Parathyroid adenoma (tissue), 2 donors: ENCODE measurements at regions not wholly inside any gene's neighbourhood (a gene's known extent, or its start where the extent isn't known, plus 50 kb on each side); places are given as distances from the start of the nearest gene placed in this dataset.

Experiments
- H2AFZ ChIP-seq: fragments of 300-600 bp; sonication (generic); one replicate; pipeline ENCODE4 v1.7.0; 2017; ENCODE audit warnings: antibody characterized with exemption, mild to moderate bottlenecking
- H3K27ac ChIP-seq: fragments of 300-600 bp; sonication (generic); one replicate; pipeline ENCODE4 v1.7.0; 2017
- H3K27me3 ChIP-seq: fragments of 300-600 bp; sonication (generic); one replicate; pipeline ENCODE4 v1.7.0; 2017; ENCODE audit warnings: low read length; ENCODE audit not compliant: control insufficient read depth, insufficient read depth
- H3K36me3 ChIP-seq: fragments of 300-600 bp; sonication (generic); one replicate; pipeline ENCODE4 v1.7.0; 2017; ENCODE audit warnings: low read length; ENCODE audit not compliant: control insufficient read depth, insufficient read depth
- H3K4me1 ChIP-seq: fragments of 300-600 bp; sonication (generic); one replicate; pipeline ENCODE4 v1.7.0; 2017; ENCODE audit warnings: control low read depth
- H3K4me2 ChIP-seq: fragments of 300-600 bp; sonication (generic); one replicate; pipeline ENCODE4 v1.7.0; 2017; ENCODE audit warnings: low read length
- H3K4me3 ChIP-seq: fragments of 300-600 bp; sonication (generic); one replicate; pipeline ENCODE4 v1.7.0; 2017; ENCODE audit warnings: low read depth, low read length
- H3K79me2 ChIP-seq: fragments of 300-600 bp; sonication (generic); one replicate; pipeline ENCODE4 v1.7.0; 2017; ENCODE audit warnings: control low read depth
- H3K9ac ChIP-seq: fragments of 300-600 bp; sonication (generic); one replicate; pipeline ENCODE4 v1.7.0; 2017; ENCODE audit warnings: mild to moderate bottlenecking
- H3K9me3 ChIP-seq: fragments of 300-600 bp; sonication (generic); one replicate; pipeline ENCODE4 v1.7.0; 2017; ENCODE audit warnings: low read length; ENCODE audit not compliant: control insufficient read depth
- TF ChIP-seq, protein P1 (sequence below): fragments of 300-600 bp; sonication (generic); IDR thresholded peaks from one replicate; pipeline ENCODE4 v1.7.0; 2017; ENCODE audit warnings: antibody characterized with exemption, mild to moderate bottlenecking
- donor health status: primary hyperparathyroidism.

- Histone ChIP-seq H3K79me2 (no peaks in the 10 kb centered on the region), H3K36me3 (no peaks in the 10 kb centered on the region), H3K27me3 (no peaks in the 10 kb centered on the region), H3K9me3 (no peaks in the 10 kb centered on the region), H3K9ac (no peak overlapping the region), H2AFZ (no peak overlapping the region), H3K4me3 (no peak overlapping the region), H3K4me1 (no peaks in the 10 kb centered on the region), H3K27ac (no peak overlapping the region), H3K4me2 (no peak overlapping the region)
- TF ChIP-seq, protein P1, sequence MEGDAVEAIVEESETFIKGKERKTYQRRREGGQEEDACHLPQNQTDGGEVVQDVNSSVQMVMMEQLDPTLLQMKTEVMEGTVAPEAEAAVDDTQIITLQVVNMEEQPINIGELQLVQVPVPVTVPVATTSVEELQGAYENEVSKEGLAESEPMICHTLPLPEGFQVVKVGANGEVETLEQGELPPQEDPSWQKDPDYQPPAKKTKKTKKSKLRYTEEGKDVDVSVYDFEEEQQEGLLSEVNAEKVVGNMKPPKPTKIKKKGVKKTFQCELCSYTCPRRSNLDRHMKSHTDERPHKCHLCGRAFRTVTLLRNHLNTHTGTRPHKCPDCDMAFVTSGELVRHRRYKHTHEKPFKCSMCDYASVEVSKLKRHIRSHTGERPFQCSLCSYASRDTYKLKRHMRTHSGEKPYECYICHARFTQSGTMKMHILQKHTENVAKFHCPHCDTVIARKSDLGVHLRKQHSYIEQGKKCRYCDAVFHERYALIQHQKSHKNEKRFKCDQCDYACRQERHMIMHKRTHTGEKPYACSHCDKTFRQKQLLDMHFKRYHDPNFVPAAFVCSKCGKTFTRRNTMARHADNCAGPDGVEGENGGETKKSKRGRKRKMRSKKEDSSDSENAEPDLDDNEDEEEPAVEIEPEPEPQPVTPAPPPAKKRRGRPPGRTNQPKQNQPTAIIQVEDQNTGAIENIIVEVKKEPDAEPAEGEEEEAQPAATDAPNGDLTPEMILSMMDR = no peak
Observed at GRCh38 chr7:131931370-131931769, 374.9 kb upstream of the PODXL start.

- TF ChIP-seq, protein P1 = no peak
- H3K27me3 ChIP-seq = no peaks in the 10 kb centered on the region
- H3K36me3 ChIP-seq = no peaks in the 10 kb centered on the region
- no peaks in the 10 kb centered on the region for H3K79me2 ChIP-seq
- H3K4me1 ChIP-seq = no peaks in the 10 kb centered on the region
- H2AFZ ChIP-seq = no peak overlapping the region
- H3K27ac ChIP-seq = no peak overlapping the region
- no peak overlapping the region for H3K4me3 ChIP-seq
- no peaks in the 10 kb centered on the region for H3K9me3 ChIP-seq
- no peak overlapping the region for H3K9ac ChIP-seq
- no peak overlapping the region for H3K4me2 ChIP-seq
Observed at GRCh38 chr7:131929632-131930031, 373.2 kb upstream of the PODXL start.

DNA sequence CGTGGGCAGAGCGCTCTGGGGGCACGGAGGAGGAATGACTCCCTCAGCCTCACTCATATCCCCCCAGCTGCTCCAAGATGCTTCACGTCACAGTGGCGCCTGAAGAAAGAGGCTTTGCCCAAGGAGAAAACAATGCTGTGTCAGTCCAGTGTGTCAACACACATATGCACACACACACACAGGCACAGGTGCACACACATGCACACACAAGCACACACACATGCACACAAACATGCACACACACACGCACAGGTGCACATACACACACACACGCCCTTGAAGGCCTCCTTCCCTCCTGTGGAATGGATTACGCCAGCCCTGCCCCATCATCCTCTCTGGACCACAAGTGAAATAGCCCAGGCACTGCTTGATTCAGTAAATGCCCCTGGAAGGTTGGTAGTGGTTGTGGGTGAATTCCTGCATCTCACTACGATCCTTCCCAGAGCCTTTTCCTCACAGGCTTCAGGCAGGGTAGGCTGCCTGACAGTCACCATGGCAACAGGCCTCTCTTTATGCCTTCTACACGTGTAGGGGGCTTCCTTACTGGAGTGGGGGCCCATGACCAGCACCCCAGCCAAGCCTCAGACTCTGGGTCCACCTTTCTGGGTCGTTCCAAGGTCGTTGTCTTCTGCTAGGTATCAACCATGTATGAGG, 371.5 kb upstream of the PODXL start:
- no peaks in the 10 kb centered on the region for H3K79me2 ChIP-seq
- TF ChIP-seq, protein P1 = no peak
- H2AFZ ChIP-seq = no peak overlapping the region
- H3K9ac ChIP-seq = no peak overlapping the region
- no peak overlapping the region for H3K4me3 ChIP-seq
- no peak overlapping the region for H3K4me2 ChIP-seq
- no peaks in the 10 kb centered on the region for H3K36me3 ChIP-seq
- no peaks in the 10 kb centered on the region for H3K9me3 ChIP-seq
- H3K27ac ChIP-seq = no peak overlapping the region
- no peaks in the 10 kb centered on the region for H3K4me1 ChIP-seq
- no peaks in the 10 kb centered on the region for H3K27me3 ChIP-seq

GRCh38 chr7:131925636-131926035, 369.2 kb upstream of the PODXL start:
- no peak overlapping the region for H3K4me2 ChIP-seq

More at GRCh38 chr7:131925636-131926035, 369.2 kb upstream of the PODXL start:
- Histone ChIP-seq H3K4me1 (no peaks in the 10 kb centered on the region), H3K27ac (no peak overlapping the region), H3K9me3 (no peaks in the 10 kb centered on the region), H3K79me2 (no peaks in the 10 kb centered on the region), H3K9ac (no peak overlapping the region), H2AFZ (no peak overlapping the region), H3K36me3 (no peaks in the 10 kb centered on the region), H3K27me3 (no peaks in the 10 kb centered on the region), H3K4me3 (no peak overlapping the region)
- TF ChIP-seq, protein P1 = no peak
